Heart left ventricle (tissue), 13 donors: ENCODE measurements at regions not wholly inside any gene's neighbourhood (a gene's known extent, or its start where the extent isn't known, plus 50 kb on each side); places are given as distances from the start of the nearest gene placed in this dataset.

Experiments
- CTCF ChIP-seq, 12 donors: fragments of 200-600 bp; sonication (generic) in 4 of 12; IDR thresholded peaks; one replicate each; pipeline versions ENCODE4 v1.5.0 to v1.8.0; 2018 to 2022; ENCODE audit warnings: antibody characterized with exemption in 12 of 12, mild to moderate bottlenecking in 5 of 12
- POLR2A ChIP-seq, 2 donors: fragments of 450-650 bp; IDR thresholded peaks; one replicate each; pipeline ENCODE4 v1.6.1; 2017; ENCODE audit warnings: antibody characterized with exemption in 2 of 2, mild to moderate bottlenecking in 2 of 2, moderate library complexity in 2 of 2
- donor health status: ischemic (EF 13 %, LVEDD 7.1; RV severe dilation, severe dysfunction).
- donor health status: DM: no; HTN: yes; CAD: no.
- donor health status: DM: no; HTN: no; CAD: no.
- donor health status: ischemic (EF 25% LVEDD 6.9; RV normal size, moderate dysfunction).
- donor health status: ischemic (EF 25% LVEDD 5.7; RV mildly dilated, moderate dysfunction).
- donor health status: ischemic (EF 35%, LVEDD 5.7; RV mildly dilated, moderate dysfunction).
- donor health status: nonischemic (EF 11% LVEDD 7.7; RV severe dilation, severe dysfunction).
- donor health status: DM: yes; HTN: yes; CAD: no.
- donor health status: PGD.
- donor health status: ischemic (EF 29% LVEDD 5.4; RV normal size, mild dysfunction).
- donor health status: nonischemic (EF 23%, LVEDD 6.1; RV moderate dilation, normal function).

- TF ChIP-seq CTCF (IDR thresholded peaks at IDR 0.05) (no peak), POLR2A (IDR thresholded peaks at IDR 0.05) (no peak)
Observed at GRCh38 chr18:73121207-73121606, 253.4 kb upstream of the NETO1 start.
